ENCODE measurements at regions not wholly inside any gene's neighbourhood (a gene's known extent, or its start where the extent isn't known, plus 50 kb on each side); places are given as distances from the start of the nearest gene placed in this dataset.

GRCh38 chr4:24702281-24702680 is 93.1 kb upstream of the SOD3 start:
- no peak for DNase-seq
- in situ Hi-C loops (cut with MboI; ENCODE audit: low pct_unique_long_range_greater_than_20kb, low sequenced_read_pairs) = no loop called here

DNA sequence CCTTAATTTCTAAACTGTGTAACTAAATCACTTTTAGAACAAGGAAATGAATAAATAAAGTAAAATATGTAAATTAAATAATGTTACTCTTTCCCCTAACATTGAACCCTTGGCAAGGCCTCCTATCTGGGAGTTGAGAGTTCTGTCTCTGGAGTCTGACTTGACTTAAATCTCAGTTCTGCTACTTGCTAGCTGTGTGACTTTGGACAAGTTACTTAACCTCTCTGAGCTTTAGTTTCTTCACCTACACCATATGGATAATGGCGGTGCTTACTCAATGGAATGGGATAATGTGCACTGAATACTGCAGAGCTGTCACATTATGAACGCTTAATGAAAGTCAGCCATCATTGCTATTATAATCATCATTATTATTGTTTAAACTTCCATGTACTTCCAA is 92.1 kb upstream of the SOD3 start:
- in situ Hi-C loops (cut with MboI; ENCODE audit: low pct_unique_long_range_greater_than_20kb, low sequenced_read_pairs) = no loop called here
- no peak for DNase-seq

- in situ Hi-C loops (cut with MboI; ENCODE audit: low pct_unique_long_range_greater_than_20kb, low sequenced_read_pairs) = no loop called here
Measured at GRCh38 chr4:24704149-24704548, 91.2 kb upstream of the SOD3 start.

GRCh38 chr4:24705016-24705753 is 90.2 kb upstream of the SOD3 start:
- no peak for DNase-seq
- in situ Hi-C loops (cut with MboI; ENCODE audit: low pct_unique_long_range_greater_than_20kb, low sequenced_read_pairs) = no loop called here

More at GRCh38 chr4:24704149-24704548, 91.2 kb upstream of the SOD3 start:
- DNase-seq = no peak

DNA sequence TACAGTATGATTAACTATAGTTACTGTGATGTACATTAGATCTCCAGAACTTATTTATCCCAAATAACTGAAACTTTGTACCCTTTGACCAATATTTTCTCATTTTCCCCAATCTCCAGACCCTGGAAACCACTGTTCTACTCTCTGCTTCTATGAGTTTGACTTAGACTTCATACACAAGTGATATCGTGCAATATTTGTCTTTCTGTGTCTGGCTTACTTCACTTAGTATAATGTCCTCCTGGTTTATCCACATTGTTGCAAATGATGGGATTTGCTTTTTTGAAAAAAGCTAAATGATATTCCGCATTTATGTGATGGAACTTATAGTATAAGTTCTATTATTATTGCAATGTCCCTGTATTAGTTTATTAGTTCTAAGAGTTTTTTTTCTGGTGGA is 81.8 kb upstream of the SOD3 start:
- DNase-seq = no peak
- in situ Hi-C loops (cut with MboI; ENCODE audit: low pct_unique_long_range_greater_than_20kb, low sequenced_read_pairs) = no loop called here

GRCh38 chr4:24719615-24720014 is 75.8 kb upstream of the SOD3 start:
- no peak for DNase-seq
- in situ Hi-C loops (cut with MboI; ENCODE audit: low pct_unique_long_range_greater_than_20kb, low sequenced_read_pairs) = no loop called here

DNA sequence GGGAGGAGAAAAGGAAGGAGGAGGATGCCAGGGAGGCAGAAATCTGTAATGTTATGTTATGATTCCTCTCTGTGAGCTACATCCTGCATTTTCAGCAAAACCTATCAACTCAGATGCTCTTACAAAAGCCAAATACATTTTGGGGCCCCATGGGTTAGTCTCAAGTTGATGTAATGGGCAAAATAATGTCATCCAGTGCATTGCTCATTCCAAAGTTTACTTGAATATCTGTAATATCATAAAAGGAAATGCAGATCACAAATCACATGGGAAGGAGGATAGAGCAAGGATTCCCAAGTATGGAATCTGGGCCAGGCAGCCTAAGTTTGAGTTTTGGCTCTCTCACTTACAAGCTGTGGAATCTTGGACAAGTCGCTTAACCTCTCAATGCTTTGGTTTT is 74.9 kb upstream of the SOD3 start:
- no peak for DNase-seq
- in situ Hi-C loops (cut with MboI; ENCODE audit: low pct_unique_long_range_greater_than_20kb, low sequenced_read_pairs) = no loop called here

GRCh38 chr4:24720979-24721378 is 74.4 kb upstream of the SOD3 start:
- in situ Hi-C loops (cut with MboI; ENCODE audit: low pct_unique_long_range_greater_than_20kb, low sequenced_read_pairs) = no loop called here
- no peak for DNase-seq

DNA sequence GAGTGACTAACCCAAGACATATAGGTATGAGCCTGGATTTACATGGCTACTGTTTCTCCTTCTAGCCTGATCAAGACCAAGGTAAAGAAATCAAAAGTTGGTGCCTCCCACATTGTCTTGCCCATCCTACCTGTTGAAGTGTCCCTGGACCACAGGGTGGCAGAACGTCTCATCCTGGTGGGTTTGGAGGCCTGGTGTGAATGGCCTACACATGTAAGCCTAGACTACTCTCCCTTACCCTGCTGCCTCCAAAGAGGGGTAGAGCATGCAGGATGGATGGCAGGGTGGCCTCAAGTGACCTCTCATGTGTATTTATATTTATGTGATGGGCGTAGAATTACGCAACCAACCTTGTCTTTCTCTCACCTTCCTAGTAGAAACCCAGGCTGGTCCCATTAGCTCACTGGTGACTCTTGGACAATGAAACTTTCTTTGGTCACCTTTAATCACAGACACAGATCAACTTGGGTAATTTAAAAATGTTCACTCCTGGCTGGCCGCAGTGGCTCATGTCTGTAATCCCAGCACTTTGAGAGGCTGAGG is 73.3 kb upstream of the SOD3 start:
- in situ Hi-C loops (cut with MboI; ENCODE audit: low pct_unique_long_range_greater_than_20kb, low sequenced_read_pairs) = no loop called here
- no peak for DNase-seq

DNA sequence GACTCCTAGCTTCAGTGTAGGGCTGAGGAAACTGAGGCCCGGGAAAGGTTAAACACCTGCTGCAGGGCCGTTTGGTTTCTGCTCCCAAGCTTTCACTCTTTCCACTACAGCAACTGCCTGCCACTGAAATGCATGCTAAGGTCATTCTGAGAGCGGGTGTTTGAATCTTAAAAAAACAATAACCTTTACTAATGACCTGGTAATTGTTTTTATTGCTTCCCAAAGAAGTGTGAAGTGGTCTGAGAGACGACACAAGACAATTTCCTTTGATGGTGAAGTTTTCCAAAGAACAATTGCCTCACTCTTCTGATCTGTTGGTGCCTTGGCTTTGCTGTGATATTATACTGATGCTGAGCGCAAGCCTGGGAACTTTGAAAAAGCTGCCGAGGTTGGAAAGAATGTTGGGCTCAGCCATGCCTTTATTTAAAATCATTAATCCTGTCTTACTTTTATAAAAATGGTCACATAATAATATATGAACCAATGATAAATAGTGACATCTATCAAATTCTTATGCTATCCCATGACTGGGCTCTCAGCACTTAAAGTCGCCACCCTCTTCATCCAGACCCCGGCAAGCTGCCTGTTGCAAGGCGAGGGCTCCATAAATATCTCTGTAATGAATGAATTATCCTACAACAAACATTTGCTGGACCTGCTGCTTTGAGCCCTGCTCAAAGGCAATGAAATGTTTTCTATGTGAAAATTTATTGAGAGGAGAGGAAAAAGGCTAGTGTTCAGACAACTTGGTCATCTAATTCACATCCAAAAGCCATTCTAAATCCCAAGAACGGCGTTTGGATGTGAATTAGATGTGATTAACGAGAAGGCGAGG is 67.8 kb upstream of the SOD3 start:
- in situ Hi-C loops (cut with MboI; ENCODE audit: low pct_unique_long_range_greater_than_20kb, low sequenced_read_pairs) = no loop called here
- no peak for DNase-seq

GRCh38 chr4:24729119-24729730 is 66.1 kb upstream of the SOD3 start:
- in situ Hi-C loops (cut with MboI; ENCODE audit: low pct_unique_long_range_greater_than_20kb, low sequenced_read_pairs) = no loop called here

DNA sequence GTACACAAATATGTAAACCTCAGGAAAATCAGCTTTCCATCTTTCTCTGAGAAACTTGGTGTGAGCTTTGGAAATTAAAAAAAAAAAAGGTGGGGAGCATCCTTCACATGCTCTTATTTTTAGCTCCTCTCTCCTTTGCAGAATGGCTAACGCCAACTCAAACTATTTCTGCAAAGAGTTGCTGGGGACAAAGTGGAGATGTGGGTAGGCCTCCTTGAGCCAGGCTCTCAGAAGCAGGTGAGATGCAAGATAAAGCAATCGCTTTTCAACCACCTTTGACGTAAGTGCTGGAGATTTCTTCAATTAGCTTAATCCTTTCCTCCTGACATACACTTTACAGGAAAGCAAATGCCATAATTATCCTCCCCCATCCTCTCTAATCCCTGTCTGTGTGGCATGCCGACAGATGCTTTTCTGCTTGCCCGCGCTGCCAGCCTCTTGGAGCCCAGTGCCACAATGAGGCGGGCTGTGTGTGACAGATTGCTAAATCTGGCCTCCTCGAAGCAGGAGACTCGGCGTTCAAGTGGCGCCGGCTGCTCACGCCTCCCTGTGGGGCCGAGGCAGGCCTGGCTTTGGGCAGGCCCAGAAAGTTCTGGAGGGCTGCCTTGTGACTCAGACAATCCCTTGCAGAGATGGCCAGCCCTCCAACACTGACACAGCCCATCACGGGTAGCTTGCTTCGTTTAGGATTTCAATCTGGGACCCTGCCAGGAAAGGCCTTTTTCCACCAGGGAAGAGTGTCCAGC is 64.9 kb upstream of the SOD3 start:
- in situ Hi-C loops (cut with MboI; ENCODE audit: low pct_unique_long_range_greater_than_20kb, low sequenced_read_pairs) = no loop called here
- no peak for DNase-seq

More at GRCh38 chr4:24729119-24729730, 66.1 kb upstream of the SOD3 start:
- no peak for DNase-seq

- in situ Hi-C loops (cut with MboI; ENCODE audit: low pct_unique_long_range_greater_than_20kb, low sequenced_read_pairs) = no loop called here
- no peak for DNase-seq
Measured at GRCh38 chr4:24731448-24731847, 63.9 kb upstream of the SOD3 start.

DNA sequence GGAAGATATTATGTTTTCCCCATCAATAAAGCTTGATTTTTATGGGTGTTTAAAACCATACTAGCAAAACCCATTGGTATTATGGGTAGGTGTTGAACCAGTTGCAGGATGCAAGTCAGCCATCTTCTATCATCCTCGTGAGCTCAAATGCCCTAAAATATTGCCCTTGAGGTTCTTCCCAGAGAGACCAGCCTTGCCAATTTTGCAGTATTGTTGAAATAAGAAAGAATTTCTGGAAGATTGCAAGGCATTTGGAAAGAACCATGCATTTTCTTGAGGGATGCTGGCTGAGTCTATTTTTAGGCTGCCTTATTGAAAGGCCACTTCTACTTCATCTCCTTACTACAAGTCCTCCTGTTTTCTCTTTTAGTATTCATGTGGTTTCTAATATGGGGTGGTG is 60.9 kb upstream of the SOD3 start:
- in situ Hi-C loops (cut with MboI; ENCODE audit: low pct_unique_long_range_greater_than_20kb, low sequenced_read_pairs) = no loop called here
- DNase-seq = no peak

GRCh38 chr4:24736066-24736465 is 59.3 kb upstream of the SOD3 start:
- DNase-seq = peak; percentile 37
- in situ Hi-C loops (cut with MboI; ENCODE audit: low pct_unique_long_range_greater_than_20kb, low sequenced_read_pairs) = no loop called here

DNA sequence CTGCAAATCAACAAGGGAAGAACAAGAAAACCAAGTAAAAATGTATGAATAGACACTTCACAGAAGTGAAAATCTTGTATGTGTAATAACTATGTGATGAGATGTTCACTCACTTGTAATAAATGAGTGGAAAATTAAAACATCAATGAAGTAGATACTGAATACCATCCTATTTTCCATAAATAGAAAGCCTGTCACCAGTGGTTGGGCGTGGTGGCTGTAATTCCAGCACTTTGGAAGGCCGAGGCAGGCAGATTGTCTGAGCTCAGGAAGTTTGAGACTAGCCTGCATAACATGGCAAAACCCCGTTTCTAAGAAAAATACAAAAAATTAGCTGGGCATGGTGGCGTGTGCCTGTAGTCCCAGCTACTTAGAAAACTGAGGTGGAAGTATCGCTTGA is 53.5 kb upstream of the SOD3 start:
- DNase-seq = no peak
- in situ Hi-C loops (cut with MboI; ENCODE audit: low pct_unique_long_range_greater_than_20kb, low sequenced_read_pairs) = no loop called here

DNA sequence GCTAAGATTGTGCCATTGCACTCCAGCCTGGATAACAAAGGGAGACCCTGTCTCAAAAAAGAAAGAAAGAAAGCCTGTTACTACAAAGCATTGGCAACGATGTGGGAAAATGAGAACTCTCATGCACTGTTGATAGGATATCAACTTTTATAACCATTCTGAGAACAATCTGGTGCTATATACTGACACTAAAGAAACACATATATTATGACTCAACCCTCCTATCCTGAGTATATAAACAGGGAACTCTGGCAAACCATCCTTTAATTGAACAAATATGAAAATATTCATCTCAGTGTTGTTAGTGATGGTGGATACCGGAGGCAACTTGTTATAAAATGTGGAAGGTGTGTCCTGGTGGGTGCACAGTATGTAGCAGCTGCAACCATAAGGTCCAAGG is 53.0 kb upstream of the SOD3 start:
- in situ Hi-C loops (cut with MboI; ENCODE audit: low pct_unique_long_range_greater_than_20kb, low sequenced_read_pairs) = no loop called here
- DNase-seq = no peak

- DNase-seq = no peak
- in situ Hi-C loops (cut with MboI; ENCODE audit: low pct_unique_long_range_greater_than_20kb, low sequenced_read_pairs) = no loop called here
Measured at GRCh38 chr4:24742773-24743172, 52.6 kb upstream of the SOD3 start.

DNA sequence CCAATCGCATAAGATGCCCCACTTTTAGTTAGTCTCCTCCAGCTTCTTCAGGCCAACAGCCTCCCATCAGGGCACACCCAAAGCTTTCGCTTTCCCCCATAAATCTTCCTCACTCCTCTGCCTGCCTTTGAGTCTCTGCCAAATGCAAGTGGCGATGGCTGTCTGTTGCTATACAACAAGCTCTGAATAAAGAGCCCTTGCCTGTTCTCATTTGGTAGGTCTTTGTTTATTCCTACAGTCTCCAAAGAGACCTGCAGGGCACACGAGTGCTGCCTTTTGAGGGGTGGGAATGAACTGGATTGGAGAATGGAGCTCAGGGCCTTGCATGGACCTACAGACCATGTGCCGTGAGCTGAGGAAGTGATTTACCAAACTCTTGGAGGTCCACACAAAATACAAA is 52.2 kb upstream of the SOD3 start:
- DNase-seq = no peak
- in situ Hi-C loops (cut with MboI; ENCODE audit: low pct_unique_long_range_greater_than_20kb, low sequenced_read_pairs) = no loop called here
